Upper lobe of left lung (tissue), 6 donors: ENCODE measurements at regions not wholly inside any gene's neighbourhood (a gene's known extent, or its start where the extent isn't known, plus 50 kb on each side); places are given as distances from the start of the nearest gene placed in this dataset.

ENCODE experiments used
- ATAC-seq, 2 donors: fragments of 200-7000 bp; cut with Tn5 transposase; one replicate each; pipeline ENCODE4 v1.9.1; 2022; ENCODE audit warnings: mild to moderate bottlenecking in 2 of 2, moderate library complexity in 2 of 2; ENCODE audit not compliant: low FRiP score in 2 of 2
- DNase-seq, 2 donors: peaks; one replicate each; pipeline ENCODE4 v3.0.0-alpha.2; 2019 to 2020
- H3K27ac ChIP-seq, 4 donors: fragments of 200-600 bp; sonication (generic); one replicate each; pipeline ENCODE4 v1.5.1; 2016 to 2019
- H3K27me3 ChIP-seq, 4 donors: fragments of 200-600 bp; sonication (generic); one replicate each; pipeline ENCODE4 v1.5.1; 2017 to 2019
- H3K36me3 ChIP-seq, 4 donors: fragments of 200-600 bp; sonication (generic); one replicate each; pipeline ENCODE4 v1.5.1; 2016 to 2019
- H3K4me1 ChIP-seq, 4 donors: fragments of 200-600 bp; sonication (generic); one replicate each; pipeline ENCODE4 v1.5.1; 2018 to 2019
- H3K4me3 ChIP-seq, 4 donors: fragments of 200-600 bp; sonication (generic); one replicate each; pipeline ENCODE4 v1.5.1; 2017 to 2019; ENCODE audit warnings: mild to moderate bottlenecking in 2 of 4, moderate library complexity in 1 of 4
- H3K9me3 ChIP-seq, 4 donors: fragments of 200-600 bp; sonication (generic); one replicate each; pipeline ENCODE4 v1.5.1; 2018 to 2019
- EP300 ChIP-seq, 4 donors: sonication (generic); formaldehyde crosslinking; IDR thresholded peaks; one replicate each; pipeline ENCODE4 v1.5.1; 2017; ENCODE audit warnings: antibody characterized with exemption in 4 of 4, control low read depth in 2 of 4
- POLR2A ChIP-seq, 4 donors: fragments of 450-650 bp; IDR thresholded peaks; one replicate each; pipeline ENCODE4 v1.5.1; 2016 to 2017; ENCODE audit warnings: antibody characterized with exemption in 4 of 4, mild to moderate bottlenecking in 2 of 4
- POLR2AphosphoS5 ChIP-seq, 2 donors: sonication (generic); formaldehyde crosslinking; IDR thresholded peaks; one replicate each; pipeline ENCODE4 v1.5.1; 2017; ENCODE audit warnings: antibody characterized with exemption in 2 of 2
- WGBS, 2 donors: methylation state at CpG; one replicate each; pipeline ENCODE4 v1.1.5; 2017 to 2018; 5-methylcytosine and 5-hydroxymethylcytosine counted together
- TF ChIP-seq, protein P1 (sequence below), 6 experiments: fragments of 450-650 bp in 4 of 6; fragments of 200-600 bp in 2 of 6; sonication (generic) in 2 of 6; IDR thresholded peaks; one replicate each; pipeline ENCODE4 v1.5.1; 2016 to 2019; ENCODE audit warnings: antibody characterized with exemption in 6 of 6
- donor health status: DM: no; HTN: no; CAD: no; lungs with moderate emphysema.
- donor health status: DM: no; HTN: yes; CAD: no; lungs with severe emphysema.

DNA sequence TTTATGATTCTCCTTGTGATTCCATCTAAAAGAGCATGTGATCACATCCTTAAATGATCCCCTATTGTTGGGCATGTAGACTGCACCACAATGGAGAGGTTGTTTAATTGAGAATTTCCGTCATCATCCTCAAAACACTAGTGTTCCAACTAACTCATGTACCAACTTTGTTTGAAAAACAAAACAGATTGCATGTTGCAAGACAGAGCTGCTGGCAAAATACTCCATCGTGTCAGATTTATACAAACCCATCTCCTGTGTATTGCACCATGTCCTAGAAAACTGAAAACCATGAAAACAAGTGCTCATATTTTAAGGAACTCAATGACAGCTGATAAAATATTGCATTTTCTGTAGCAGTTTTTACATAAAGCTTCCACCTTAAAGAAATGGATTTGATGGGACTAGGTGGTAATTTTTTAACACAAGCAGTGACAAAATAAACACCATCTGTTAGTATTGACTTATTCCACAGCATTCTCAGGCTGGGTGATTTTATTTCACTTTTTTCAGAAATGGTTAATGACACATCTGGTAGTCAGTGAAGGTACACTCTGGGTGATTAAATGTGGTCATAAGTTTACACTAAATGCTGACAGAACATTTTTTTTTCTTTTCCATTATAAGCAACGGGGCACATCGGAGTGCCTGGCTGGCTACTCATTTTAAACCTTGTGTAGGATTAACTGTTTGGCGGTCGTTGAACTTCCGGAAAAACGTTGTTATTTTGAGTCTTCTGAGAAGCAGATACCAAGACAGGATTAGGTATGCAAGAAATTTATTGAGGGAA is 602.9 kb upstream of the WWC1 start:
- Histone ChIP-seq H3K9me3 (no peaks in the 10 kb centered on the region), H3K27me3 (no peaks in the 10 kb centered on the region), H3K36me3 (no peaks in the 10 kb centered on the region), H3K4me3 (no peak overlapping the region), H3K4me1 (no peaks in the 10 kb centered on the region), H3K27ac (no peak overlapping the region)
- whole genome bisulfite sequencing, 2 donors = 77 to 79% methylated on average over 8 of the region's 8 CpGs
- DNase-seq (no peak), ATAC-seq (no peak)
- TF ChIP-seq, protein P1, sequence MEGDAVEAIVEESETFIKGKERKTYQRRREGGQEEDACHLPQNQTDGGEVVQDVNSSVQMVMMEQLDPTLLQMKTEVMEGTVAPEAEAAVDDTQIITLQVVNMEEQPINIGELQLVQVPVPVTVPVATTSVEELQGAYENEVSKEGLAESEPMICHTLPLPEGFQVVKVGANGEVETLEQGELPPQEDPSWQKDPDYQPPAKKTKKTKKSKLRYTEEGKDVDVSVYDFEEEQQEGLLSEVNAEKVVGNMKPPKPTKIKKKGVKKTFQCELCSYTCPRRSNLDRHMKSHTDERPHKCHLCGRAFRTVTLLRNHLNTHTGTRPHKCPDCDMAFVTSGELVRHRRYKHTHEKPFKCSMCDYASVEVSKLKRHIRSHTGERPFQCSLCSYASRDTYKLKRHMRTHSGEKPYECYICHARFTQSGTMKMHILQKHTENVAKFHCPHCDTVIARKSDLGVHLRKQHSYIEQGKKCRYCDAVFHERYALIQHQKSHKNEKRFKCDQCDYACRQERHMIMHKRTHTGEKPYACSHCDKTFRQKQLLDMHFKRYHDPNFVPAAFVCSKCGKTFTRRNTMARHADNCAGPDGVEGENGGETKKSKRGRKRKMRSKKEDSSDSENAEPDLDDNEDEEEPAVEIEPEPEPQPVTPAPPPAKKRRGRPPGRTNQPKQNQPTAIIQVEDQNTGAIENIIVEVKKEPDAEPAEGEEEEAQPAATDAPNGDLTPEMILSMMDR (IDR thresholded peaks at IDR 0.05) = no peak
- no peak for TF ChIP-seq EP300 (IDR thresholded peaks at IDR 0.05)
- TF ChIP-seq POLR2A (IDR thresholded peaks at IDR 0.05) = no peak
- TF ChIP-seq POLR2AphosphoS5 (IDR thresholded peaks at IDR 0.05) = no peak

DNA sequence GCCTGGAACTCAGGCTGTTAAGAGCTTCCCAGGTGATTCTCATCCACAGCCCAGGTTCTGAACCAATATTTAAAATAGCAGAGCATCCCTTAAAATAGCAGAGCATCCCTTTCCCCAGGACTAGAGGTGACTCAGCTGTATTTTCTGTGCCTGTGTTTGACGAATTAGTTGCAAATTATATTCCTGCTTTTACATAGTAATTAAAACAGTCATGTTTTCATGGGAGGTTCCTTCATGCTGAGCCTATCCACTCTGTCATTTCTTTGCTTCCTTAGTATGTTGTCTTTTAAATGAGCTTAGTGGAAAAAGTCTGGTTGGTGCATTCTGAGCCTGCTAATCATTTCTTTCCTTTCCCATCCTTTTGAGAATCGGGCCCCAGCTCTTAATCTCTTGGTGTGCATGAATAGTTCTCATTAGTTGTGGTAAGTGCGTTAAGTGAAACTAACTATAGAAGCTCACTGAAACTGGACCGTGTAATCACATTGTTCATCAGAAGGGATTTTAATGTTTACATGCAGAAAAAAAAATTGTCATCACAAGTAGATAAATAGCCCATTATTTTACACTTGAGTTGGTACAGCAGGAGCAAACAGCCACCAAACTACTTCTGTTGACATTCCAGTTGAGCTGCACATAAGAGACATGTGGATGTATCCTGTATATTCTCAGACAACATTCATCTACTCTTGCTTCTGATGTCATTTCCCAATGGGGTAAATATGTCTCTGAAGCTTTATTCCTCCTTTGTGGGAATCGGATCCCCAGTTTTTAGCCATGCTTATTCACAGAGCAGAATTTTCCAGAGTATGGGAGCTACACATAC is 596.9 kb upstream of the WWC1 start:
- no peak overlapping the region for H3K4me3 ChIP-seq
- no peaks in the 10 kb centered on the region for H3K9me3 ChIP-seq
- ATAC-seq = no peak
- no peak for TF ChIP-seq POLR2AphosphoS5 (IDR thresholded peaks at IDR 0.05)
- H3K36me3 ChIP-seq = no peaks in the 10 kb centered on the region
- DNase-seq = no peak
- WGBS, 2 donors = 80 to 82% methylated on average over 5 of the region's 5 CpGs
- H3K27me3 ChIP-seq = no peaks in the 10 kb centered on the region
- no peak overlapping the region for H3K27ac ChIP-seq
- H3K4me1 ChIP-seq = no peaks in the 10 kb centered on the region

DNA sequence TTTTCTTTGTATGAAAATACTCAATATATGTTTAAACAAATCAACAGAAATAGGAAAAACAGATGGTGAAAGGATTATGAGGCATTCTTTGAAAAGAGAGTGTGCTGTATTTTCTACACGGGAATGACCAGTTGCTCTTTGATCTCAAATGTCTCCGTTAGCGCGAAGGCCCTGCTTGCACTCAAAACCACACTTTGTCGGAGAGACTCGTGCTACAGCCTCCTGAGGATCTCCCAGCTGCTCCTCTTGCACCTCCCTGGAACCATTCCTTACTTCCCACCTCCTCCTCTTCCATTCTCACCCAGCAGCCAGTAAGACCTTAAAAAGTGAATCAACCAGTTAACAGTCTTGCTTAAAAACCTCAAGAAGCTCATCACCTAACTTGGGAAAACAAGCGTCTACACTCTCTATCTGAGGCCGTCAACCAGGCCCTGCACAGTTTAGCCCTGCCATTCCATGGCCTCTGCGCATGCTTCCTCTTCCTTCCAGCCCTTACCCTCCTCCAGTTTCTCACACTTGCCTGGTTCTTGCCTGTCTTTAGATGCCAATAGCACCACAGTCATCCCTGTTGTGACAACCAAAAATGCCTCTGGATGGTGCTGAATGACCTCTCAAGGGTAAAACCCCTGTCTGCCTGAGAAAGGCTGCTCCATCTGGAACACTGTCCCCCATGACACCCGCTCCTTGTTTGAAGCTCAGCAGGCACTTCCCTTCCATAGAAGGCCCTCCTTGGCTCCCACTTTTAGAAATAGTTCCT is 594.7 kb upstream of the WWC1 start:
- DNase-seq = no peak
- H3K27me3 ChIP-seq = no peaks in the 10 kb centered on the region
- no peak overlapping the region for H3K27ac ChIP-seq
- no peaks in the 10 kb centered on the region for H3K36me3 ChIP-seq
- H3K4me3 ChIP-seq = no peak overlapping the region
- no peaks in the 10 kb centered on the region for H3K4me1 ChIP-seq
- WGBS, 2 donors = 79 to 82% methylated on average over 10 of the region's 10 CpGs
- TF ChIP-seq, protein P1 (IDR thresholded peaks at IDR 0.05) = no peak
- TF ChIP-seq EP300 (IDR thresholded peaks at IDR 0.05) = no peak
- no peak for TF ChIP-seq POLR2A (IDR thresholded peaks at IDR 0.05)
- no peak for TF ChIP-seq POLR2AphosphoS5 (IDR thresholded peaks at IDR 0.05)
- no peak for ATAC-seq
- H3K9me3 ChIP-seq = no peaks in the 10 kb centered on the region

DNA sequence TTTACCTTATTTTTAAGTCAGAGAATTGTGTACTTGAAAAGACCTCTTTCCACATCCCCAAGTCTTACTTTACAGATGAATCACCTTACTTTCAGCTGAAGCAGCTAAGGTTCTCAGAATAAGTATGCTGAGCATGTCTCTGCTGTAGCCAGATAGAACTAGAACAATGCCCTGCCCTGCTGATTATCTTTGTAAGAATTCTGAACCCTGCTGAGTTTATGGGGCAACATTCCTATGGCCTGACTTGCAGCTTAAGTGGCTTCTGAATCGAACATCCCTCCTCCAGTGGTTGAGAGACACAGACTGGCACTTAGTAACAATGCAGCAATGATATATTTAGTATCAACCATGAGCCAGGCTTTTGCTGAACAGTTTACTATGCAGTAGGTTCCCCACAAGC is 592.0 kb upstream of the WWC1 start:
- Histone ChIP-seq H3K9me3 (no peaks in the 10 kb centered on the region), H3K27ac (no peak overlapping the region), H3K4me3 (no peak overlapping the region), H3K36me3 (no peaks in the 10 kb centered on the region), H3K4me1 (no peaks in the 10 kb centered on the region), H3K27me3 (no peaks in the 10 kb centered on the region)
- ATAC-seq = peak; percentile 56 to 73
- WGBS, 2 donors = 17 to 26% methylated on average over 1 of the region's 1 CpG
- no peak for DNase-seq
- TF ChIP-seq POLR2AphosphoS5 (IDR thresholded peaks at IDR 0.05) = no peak
- no peak for TF ChIP-seq EP300 (IDR thresholded peaks at IDR 0.05)
- TF ChIP-seq, protein P1 (IDR thresholded peaks at IDR 0.05) = no peak
- no peak for TF ChIP-seq POLR2A (IDR thresholded peaks at IDR 0.05)

DNA sequence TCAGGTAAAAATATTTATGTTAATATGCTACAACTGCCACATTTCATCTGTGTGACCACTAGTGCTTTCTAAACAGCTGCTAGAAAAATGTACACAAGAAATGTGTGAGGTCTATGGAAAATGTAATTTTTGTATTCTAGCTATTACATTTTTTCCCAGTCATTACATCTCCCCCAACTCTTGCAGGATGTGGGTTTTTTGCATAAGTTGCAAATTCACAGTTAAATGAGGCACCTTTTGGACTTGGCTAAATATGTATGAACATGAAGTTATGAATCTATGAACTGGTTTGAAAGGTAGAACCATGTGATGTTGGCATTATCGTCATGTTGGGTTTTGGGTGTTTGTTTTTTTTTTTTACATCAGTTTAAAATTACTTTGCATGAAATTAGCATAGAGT is 590.4 kb upstream of the WWC1 start:
- Histone ChIP-seq H3K4me3 (no peak overlapping the region), H3K27ac (no peak overlapping the region), H3K36me3 (no peaks in the 10 kb centered on the region), H3K4me1 (no peaks in the 10 kb centered on the region), H3K27me3 (no peaks in the 10 kb centered on the region), H3K9me3 (no peaks in the 10 kb centered on the region)
- ATAC-seq = no peak
- TF ChIP-seq EP300 (IDR thresholded peaks at IDR 0.05) (no peak), POLR2AphosphoS5 (IDR thresholded peaks at IDR 0.05) (no peak), POLR2A (IDR thresholded peaks at IDR 0.05) (no peak)
- TF ChIP-seq, protein P1 (IDR thresholded peaks at IDR 0.05) = no peak
- DNase-seq = no peak
- WGBS, 2 donors = 88 to 93% methylated on average over 1 of the region's 1 CpG
